ENCODE measurements at regions not wholly inside any gene's neighbourhood (a gene's known extent, or its start where the extent isn't known, plus 50 kb on each side); places are given as distances from the start of the nearest gene placed in this dataset.

DNA sequence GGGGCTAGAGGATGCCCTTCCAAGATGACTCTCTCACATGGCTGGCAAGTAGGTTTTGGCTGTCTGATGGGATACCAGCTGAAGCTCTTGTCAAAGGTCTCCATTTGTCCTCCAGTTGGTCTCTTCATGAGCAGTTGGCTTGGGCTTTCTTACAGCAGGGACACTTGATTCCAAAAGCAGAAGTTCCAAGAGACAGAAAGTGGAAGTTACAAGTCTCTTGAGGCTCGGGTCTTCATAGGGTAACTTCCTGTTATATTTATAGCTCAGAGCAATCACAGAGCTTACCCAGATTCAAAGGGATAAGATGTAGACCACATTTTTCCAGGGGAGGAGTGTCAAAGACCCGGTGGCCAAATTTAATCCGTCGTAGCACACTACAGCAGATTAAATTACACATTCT lies 440.0 kb downstream of the RFC3 start:
- DNase-seq (ENCODE audit: low spot score), result no peak
- TF ChIP-seq, protein P1, sequence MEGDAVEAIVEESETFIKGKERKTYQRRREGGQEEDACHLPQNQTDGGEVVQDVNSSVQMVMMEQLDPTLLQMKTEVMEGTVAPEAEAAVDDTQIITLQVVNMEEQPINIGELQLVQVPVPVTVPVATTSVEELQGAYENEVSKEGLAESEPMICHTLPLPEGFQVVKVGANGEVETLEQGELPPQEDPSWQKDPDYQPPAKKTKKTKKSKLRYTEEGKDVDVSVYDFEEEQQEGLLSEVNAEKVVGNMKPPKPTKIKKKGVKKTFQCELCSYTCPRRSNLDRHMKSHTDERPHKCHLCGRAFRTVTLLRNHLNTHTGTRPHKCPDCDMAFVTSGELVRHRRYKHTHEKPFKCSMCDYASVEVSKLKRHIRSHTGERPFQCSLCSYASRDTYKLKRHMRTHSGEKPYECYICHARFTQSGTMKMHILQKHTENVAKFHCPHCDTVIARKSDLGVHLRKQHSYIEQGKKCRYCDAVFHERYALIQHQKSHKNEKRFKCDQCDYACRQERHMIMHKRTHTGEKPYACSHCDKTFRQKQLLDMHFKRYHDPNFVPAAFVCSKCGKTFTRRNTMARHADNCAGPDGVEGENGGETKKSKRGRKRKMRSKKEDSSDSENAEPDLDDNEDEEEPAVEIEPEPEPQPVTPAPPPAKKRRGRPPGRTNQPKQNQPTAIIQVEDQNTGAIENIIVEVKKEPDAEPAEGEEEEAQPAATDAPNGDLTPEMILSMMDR (IDR thresholded peaks at IDR 0.05; ENCODE audit: extremely low read depth, missing control alignments), result no peak

DNA sequence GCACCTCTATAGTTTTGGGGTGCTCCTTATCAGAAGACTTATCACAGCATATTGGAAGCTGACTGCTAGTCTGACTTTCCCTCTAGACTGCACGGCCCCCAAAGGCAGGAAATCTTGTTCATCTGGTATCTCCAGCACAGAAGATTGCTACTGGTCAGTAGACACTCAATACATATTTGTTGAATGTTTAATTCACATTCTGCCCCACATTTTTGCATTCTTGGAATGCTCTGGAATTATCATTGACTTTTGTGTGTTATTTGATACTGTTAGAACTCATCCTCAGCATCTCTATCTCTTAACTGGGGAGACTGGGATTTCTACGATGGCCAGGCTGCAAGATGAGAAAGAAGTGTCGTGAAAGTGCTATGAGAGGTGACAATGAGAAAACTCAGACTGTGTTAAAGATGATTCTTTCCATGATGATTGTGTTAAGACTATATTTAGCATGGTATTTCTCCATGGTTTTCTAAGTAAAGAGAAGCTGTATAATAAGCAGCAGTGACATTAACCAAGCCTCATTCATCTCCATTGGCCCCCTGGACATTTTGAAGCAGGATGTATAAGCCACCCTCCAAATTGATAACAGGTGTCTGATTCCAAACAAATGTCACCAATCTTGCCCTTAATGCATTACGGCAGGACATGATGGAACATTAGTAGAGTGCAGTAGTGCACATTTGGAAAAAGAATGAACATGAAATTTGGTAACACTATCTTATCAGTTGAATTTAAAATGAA lies 440.9 kb downstream of the RFC3 start:
- no peak for DNase-seq (ENCODE audit: low spot score)
- TF ChIP-seq, protein P1 (IDR thresholded peaks at IDR 0.05; ENCODE audit: extremely low read depth, missing control alignments), result no peak

DNA sequence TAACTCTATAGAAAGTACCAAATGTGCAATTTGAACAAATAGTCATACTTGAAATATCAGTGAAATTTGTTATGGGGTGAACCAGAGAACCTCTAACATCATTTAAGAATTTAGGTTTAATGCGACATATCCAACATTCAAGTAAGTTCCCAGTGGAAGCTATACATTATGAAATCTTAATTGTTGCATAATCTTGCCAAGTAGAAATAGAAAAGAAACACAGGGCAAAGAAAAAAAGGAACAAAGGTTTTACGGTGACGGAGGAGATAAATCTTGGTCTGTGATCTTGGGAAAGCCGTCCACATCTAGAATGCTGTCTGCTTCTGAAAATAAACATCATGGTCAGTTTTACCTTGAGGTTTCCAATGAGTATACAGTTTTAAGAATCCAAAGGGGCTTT lies 445.7 kb downstream of the RFC3 start:
- TF ChIP-seq, protein P1 (IDR thresholded peaks at IDR 0.05; ENCODE audit: extremely low read depth, missing control alignments), result no peak
- no peak for DNase-seq (ENCODE audit: low spot score)

DNA sequence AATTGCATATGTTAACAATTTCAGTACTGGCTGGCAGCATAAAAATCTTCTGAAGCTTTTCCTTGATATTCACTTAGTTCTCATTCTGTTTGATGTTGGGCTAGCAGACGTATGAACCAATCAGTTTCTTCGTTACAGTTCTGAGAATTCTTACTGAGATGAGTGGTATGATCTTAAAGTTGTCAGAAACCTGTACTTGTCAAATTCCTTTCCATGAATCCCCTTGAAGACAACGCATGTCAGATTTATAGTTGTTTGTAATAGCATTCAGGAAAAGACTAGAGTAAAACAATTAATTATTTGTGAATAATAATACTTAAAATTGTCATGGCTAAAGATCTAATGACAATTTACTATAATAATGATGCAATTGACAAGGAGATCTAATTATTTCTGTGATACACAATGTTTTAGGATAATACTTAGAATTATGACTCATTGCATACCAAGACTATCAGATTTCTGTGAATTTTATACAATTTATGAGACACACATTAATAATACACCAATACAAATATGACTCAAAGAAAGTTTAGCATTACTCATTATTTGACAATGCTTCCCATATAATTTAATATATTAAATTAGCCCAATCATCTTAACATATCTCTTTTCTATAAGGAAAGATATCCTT lies 447.2 kb downstream of the RFC3 start:
- no peak for DNase-seq (ENCODE audit: low spot score)
- TF ChIP-seq, protein P1 (IDR thresholded peaks at IDR 0.05; ENCODE audit: extremely low read depth, missing control alignments), result no peak

DNA sequence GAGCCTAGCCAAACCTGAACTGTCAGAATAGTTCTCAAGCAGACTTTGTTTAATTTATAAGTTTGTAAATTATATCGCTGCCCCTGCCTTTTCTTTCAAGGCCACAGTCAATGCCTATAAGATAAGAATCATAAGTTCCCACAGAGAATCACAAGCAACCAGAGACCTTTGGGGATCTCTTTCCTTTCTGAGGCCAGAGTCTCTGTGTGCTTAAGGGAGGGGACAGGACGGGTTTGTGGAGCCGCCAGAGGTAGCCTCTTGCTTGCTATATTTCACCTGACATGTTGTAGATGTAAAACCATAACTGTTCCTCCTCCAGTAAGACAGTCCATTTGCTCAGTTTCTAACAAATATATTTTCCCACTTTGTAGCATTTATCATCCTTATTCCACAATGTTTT lies 458.8 kb downstream of the RFC3 start:
- DNase-seq (ENCODE audit: low spot score), result no peak
- TF ChIP-seq, protein P1 (IDR thresholded peaks at IDR 0.05; ENCODE audit: extremely low read depth, missing control alignments), result no peak

DNA sequence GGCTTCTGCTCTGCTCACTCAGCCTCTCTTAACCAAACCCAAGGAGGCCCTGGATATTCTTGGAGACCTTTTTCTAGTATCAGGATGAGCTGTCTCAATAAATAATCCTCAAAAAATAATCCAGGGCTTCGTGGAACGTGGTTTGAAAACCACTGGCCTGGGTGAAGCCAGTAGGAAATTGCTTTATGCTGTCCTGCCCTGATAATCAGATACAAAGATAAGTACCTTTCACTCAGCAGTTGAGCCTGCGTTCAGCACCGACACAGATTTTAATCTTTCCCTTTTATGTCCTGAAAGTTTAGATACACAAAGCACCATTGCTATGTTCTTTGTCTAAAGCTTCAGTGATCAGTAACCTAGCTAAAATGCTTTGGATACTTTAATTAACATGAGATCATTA lies 460.0 kb downstream of the RFC3 start:
- TF ChIP-seq, protein P1 (IDR thresholded peaks at IDR 0.05; ENCODE audit: extremely low read depth, missing control alignments), result no peak
- DNase-seq (ENCODE audit: low spot score), result no peak

DNA sequence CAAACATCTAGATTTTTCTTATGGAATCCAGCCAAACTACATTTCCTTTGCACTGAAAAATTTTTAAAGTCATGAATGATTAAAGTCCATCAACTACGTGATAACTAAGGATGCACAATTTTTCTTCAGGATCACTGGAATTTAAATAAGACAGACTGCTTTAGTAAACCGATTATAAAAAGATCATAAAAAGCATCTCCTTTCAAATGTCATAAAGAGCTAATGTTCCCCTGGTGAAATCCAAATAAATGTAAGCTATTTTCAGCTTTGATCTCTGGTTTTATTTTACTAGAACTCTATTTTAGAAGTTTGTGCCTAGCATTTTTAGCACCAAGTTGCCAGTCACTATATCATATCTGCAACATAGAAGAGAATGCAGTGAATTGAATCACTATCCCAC lies 460.8 kb downstream of the RFC3 start:
- TF ChIP-seq, protein P1 (IDR thresholded peaks at IDR 0.05; ENCODE audit: extremely low read depth, missing control alignments), result no peak
- no peak for DNase-seq (ENCODE audit: low spot score)
